ENCODE measurements at regions not wholly inside any gene's neighbourhood (a gene's known extent, or its start where the extent isn't known, plus 50 kb on each side); places are given as distances from the start of the nearest gene placed in this dataset.
"Not testable (repeated sequence)": the region's sequence is repeated elsewhere in the genome, so short reads cannot be mapped to it uniquely, and the experiment has no call there.

DNA sequence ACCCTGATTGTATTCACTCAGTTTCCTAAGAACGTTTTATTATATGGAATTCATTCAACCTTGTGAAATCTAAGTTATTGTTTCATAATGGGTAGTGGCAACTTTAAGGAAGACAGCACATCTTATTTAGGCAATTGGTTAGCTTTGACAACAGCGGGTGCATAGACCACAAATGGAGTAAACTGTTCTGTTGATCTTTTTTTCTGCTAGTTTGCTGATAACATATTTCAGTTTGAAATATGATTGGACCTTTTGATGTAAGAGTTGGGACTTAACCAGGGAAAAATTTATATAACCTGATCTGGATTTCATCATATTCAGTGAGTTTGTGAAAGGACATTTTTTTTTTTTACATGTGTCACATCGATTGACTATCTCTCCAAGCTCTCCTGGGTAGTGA is 151.7 kb downstream of the HLX start:
- Histone ChIP-seq H3K4me1 (peaks cover 8% of the 10 kb centered on the region), H3K36me3 (no peaks in the 10 kb centered on the region), H3K27ac (no peak overlapping the region), H3K27me3 (no peaks in the 10 kb centered on the region), H3K9me3 (replicated peaks) (no peaks in the 10 kb centered on the region; the same call in 1 of the 2 replicates), H3K4me3 (no peak overlapping the region)
- no peak for DNase-seq

DNA sequence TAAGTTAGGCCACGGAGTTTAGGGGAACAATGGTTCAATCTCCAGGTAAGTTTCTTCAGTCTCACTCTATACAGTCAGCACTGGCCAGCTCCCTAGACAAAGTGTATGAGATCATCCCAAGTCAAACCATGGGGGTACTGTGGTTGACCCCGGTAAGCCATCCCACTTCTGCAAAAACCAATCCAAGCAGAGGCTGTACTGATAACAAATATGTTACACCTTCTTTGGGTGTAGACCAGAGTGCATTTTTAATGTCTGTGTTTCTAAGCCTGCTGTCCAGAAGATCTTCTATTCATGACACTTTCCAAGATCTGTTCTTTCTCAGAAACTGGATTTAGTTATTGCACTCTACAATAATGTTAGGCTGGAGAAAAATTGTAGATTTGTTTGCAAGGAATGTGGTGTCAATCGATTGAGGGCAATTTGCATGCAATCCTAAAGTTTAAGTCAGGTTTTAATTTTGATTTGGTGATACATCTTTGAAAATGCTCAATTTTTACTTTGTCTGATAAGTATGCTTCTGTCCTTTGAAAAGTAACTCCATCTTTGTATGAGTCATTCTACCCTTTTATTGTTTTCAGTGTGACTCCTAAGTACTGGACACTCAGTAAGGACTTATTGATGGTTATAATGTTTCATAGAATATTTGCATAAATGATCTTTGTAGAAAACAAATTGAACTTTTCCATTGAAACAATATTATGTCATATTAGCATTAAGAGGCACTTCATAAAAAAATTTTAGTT is 152.4 kb downstream of the HLX start:
- Histone ChIP-seq H3K4me3 (no peak overlapping the region), H3K4me1 (peaks cover 12% of the 10 kb centered on the region), H3K27ac (no peak overlapping the region), H3K27me3 (no peaks in the 10 kb centered on the region), H3K36me3 (no peaks in the 10 kb centered on the region), H3K9me3 (replicated peaks) (no peaks in the 10 kb centered on the region)
- DNase-seq = no peak

DNA sequence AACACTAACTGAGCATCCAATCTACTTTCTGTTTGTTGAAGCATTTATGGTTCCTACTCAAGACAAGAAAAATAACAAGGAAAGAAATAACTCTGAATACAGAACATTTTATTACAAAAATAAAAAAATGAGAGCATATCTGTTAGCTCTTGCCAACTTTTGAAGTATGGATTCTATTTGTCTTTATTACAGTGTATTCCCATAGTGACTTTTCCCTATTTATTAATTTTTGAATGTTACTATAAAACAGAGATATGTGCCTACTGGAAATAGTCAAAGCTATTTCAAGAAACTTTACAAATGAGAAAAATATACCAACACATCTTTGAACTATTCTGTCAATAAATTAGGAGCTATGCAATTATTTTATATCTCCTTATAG is 153.0 kb downstream of the HLX start:
- H3K4me1 ChIP-seq = peaks cover 12% of the 10 kb centered on the region
- H3K9me3 ChIP-seq (replicated peaks) = no peaks in the 10 kb centered on the region
- H3K27ac ChIP-seq = no peak overlapping the region
- H3K4me3 ChIP-seq = no peak overlapping the region
- no peaks in the 10 kb centered on the region for H3K36me3 ChIP-seq
- no peaks in the 10 kb centered on the region for H3K27me3 ChIP-seq
- DNase-seq = no peak

DNA sequence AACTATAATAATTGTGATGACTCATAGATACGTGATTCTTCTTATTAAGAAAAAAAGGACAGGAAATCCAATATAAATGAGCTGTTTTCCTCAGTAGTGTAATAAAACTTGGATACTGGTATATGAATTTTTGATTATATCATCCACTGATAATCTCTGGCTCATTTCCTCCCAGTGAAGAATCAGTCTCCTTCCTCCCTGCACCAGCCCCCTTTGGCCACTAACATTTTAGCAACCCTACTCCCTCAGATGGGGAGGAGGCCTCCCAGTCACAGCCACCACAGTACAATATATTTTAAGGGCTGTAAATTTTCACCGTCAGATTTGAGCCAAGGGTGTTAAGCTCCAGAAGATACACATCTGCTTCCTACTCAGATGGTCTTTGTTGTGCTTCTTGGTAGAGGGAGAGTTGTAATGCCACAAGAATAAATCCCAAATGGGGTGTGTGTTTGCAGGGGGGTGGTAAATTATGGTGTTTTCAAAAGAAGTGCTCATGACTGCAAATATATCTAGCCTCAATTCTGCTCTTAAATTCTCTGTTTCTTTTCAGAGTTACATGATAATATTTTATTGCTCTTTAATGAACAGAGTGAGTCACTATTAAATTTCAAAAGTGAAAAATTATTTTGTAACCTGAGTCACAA is 153.5 kb downstream of the HLX start:
- peak in 1 of 2 experiments; percentile 17 for DNase-seq
- H3K27me3 ChIP-seq = no peaks in the 10 kb centered on the region
- H3K27ac ChIP-seq = no peak overlapping the region

DNA sequence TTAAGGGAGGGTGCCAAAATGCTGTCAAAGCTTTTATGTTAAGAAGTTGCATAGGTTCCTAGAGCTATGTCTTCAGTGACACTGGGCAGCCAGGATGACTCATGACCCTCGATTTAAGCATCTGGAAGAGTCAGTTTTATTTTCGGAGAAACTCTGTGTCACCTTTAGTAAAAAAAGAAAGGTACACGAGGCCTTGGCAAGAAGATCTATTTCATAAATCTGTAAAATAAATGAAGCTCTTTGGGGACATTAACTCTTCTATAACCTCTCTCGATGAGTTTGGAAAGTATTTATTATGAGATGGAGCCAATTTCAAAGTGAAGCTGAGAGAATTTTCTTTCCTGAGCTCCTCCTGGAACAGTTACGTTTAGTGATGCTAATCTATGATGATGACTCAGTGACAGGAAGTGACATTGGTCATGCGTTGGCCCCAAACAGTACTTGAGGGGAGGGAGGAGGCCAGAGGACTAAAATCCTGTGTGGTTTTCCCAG is 156.5 kb downstream of the HLX start:
- Histone ChIP-seq H3K27ac (peak overlapping the region; percentile 32), H3K9me3 (replicated peaks) (no peaks in the 10 kb centered on the region), H3K27me3 (no peaks in the 10 kb centered on the region), H3K36me3 (no peaks in the 10 kb centered on the region), H3K4me3 (no peak overlapping the region), H3K4me1 (peaks cover 12% of the 10 kb centered on the region)
- peak; percentile 46 to 56 for DNase-seq

More for the DNA sequence above, 153.5 kb downstream of the HLX start:
- Histone ChIP-seq H3K4me3 (no peak overlapping the region), H3K36me3 (no peaks in the 10 kb centered on the region), H3K4me1 (peaks cover 12% of the 10 kb centered on the region), H3K9me3 (replicated peaks) (no peaks in the 10 kb centered on the region)

DNA sequence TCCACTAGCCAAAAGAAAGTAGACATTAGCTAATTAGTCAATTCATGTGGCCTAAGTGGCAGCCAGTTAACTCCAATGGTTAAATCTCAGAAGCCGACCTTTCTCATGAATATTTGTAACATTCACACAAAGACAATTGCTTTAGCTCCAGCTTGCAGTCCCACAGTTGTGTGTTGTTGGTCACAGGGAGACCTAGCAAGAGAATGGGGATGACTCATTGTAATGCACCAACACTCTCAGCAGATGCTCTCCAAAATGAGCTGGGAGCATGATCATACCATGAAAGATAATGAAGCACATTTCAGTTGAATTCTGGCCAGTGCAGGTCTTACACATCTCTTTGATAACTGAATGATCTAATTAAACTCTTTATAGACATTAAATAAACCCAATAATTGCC is 160.4 kb downstream of the HLX start:
- no peak overlapping the region for H3K27ac ChIP-seq
- H3K4me3 ChIP-seq = no peak overlapping the region
- no peaks in the 10 kb centered on the region for H3K36me3 ChIP-seq
- H3K4me1 ChIP-seq = peaks cover 12% of the 10 kb centered on the region
- peak in 1 of 2 experiments; percentile 19 for DNase-seq
- H3K9me3 ChIP-seq (replicated peaks) = no peaks in the 10 kb centered on the region
- H3K27me3 ChIP-seq = no peaks in the 10 kb centered on the region

DNA sequence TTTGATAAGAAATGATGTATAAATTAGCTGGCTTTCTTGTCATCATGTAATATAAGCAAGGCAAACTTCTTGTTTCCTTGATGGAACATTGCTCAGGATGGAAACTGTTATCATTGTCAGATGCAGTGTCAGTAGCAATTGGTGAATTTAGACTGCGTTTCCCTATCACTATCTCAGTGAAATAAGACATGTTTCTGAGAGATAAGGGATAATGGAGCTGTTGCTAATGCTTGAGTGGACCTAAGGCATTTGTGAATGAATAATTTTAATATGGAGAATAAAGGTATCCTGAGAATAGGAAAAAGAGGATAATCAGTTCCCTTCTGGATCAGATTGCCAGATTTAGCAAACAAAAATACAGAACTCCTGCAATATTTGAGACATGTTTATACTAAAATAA is 160.9 kb downstream of the HLX start:
- Histone ChIP-seq H3K27ac (no peak overlapping the region), H3K27me3 (no peaks in the 10 kb centered on the region), H3K9me3 (replicated peaks) (no peaks in the 10 kb centered on the region), H3K4me1 (peaks cover 12% of the 10 kb centered on the region), H3K4me3 (no peak overlapping the region), H3K36me3 (no peaks in the 10 kb centered on the region)
- no peak for DNase-seq

DNA sequence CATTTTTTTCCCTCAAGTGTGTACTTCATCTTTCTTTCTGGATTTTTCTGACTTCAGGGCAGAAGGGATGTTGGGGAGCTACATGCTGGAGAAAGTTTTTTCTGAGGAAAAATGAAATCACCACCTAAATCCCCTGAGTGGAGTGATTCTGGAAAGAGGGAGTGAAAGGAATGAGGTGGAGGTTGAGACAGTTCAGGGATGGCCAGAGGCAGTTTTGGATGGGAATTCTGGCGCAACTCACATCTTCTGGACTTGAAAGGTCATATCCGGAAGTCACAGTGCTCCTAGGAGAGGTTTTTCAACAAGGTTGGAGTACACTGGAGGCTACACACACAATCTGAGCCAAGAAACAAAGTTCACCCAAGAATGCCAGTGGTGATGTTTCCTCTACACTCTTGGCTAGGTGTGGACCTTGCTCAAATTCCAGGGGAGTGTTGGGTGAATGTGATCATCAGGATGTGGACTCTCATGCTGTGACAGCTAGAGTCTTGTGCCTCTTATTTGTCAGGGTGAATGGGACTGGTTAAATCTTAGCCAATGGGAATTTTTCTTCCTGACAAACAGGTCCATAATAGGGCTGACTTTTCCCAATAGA is 161.5 kb downstream of the HLX start:
- H3K4me1 ChIP-seq = peaks cover 9% of the 10 kb centered on the region; the same call in 1 of the 2 replicates
- H3K27ac ChIP-seq = no peak overlapping the region

DNA sequence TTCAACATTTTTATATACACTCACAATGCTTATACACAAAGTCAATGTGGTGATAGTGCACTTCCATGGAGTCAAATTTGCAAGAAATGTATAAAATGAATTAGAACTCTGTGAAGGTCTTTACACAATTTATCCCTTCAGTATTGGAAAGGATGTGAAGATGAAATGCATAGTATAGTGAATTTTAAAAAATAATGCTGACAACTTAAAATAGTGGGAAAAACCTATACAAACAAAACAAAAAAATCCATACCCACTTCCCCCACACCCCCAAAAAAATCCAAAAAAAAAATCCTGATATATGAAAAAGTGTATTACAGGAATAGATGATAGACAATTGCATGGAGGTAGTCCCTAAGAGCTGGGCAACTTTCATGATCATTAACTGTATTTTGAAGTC is 165.3 kb downstream of the HLX start:
- H3K27me3 ChIP-seq = no peaks in the 10 kb centered on the region; the same call in 1 of the 2 replicates
- H3K27ac ChIP-seq = no peak overlapping the region
- no peaks in the 10 kb centered on the region for H3K36me3 ChIP-seq
- 0 out of 2 replicates have a peak, but pooled peaks cover under 1% of the 10 kb centered on the region for H3K9me3 ChIP-seq (replicated peaks)
- H3K4me3 ChIP-seq = no peak overlapping the region
- no peak for DNase-seq
- 0 out of 2 replicates have a peak, but pooled peaks cover 3% of the 10 kb centered on the region for H3K4me1 ChIP-seq

More for the DNA sequence above, 161.5 kb downstream of the HLX start:
- H3K9me3 ChIP-seq (replicated peaks) = no peaks in the 10 kb centered on the region
- no peak for DNase-seq
- H3K27me3 ChIP-seq = no peaks in the 10 kb centered on the region
- no peaks in the 10 kb centered on the region for H3K36me3 ChIP-seq
- no peak overlapping the region for H3K4me3 ChIP-seq

DNA sequence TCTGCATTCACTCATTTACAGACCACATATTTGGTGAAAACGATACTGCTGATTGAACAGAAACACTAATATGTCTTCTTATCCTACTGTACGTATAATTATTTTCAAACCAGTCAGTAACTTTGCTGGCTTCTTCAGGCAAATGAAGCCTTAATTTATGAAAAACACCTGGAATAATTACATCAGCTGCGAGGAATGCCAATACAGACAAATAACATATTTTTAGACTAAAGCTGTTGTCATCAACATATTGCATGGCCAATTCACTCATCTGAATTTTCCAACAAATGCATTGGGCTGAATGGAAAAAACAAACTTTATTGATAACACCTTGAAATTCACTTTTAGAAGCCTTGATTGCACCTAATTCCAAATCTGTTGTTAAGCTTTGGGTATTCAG is 165.9 kb downstream of the HLX start:
- 0 out of 2 replicates have a peak, but pooled peaks cover 3% of the 10 kb centered on the region for H3K4me1 ChIP-seq
- H3K4me3 ChIP-seq = no peak overlapping the region
- no peak overlapping the region for H3K27ac ChIP-seq
- H3K36me3 ChIP-seq = no peaks in the 10 kb centered on the region
- H3K27me3 ChIP-seq = no peaks in the 10 kb centered on the region; the same call in 1 of the 2 replicates
- 0 out of 2 replicates have a peak, but pooled peaks cover 4% of the 10 kb centered on the region for H3K9me3 ChIP-seq (replicated peaks)
- DNase-seq = no peak

DNA sequence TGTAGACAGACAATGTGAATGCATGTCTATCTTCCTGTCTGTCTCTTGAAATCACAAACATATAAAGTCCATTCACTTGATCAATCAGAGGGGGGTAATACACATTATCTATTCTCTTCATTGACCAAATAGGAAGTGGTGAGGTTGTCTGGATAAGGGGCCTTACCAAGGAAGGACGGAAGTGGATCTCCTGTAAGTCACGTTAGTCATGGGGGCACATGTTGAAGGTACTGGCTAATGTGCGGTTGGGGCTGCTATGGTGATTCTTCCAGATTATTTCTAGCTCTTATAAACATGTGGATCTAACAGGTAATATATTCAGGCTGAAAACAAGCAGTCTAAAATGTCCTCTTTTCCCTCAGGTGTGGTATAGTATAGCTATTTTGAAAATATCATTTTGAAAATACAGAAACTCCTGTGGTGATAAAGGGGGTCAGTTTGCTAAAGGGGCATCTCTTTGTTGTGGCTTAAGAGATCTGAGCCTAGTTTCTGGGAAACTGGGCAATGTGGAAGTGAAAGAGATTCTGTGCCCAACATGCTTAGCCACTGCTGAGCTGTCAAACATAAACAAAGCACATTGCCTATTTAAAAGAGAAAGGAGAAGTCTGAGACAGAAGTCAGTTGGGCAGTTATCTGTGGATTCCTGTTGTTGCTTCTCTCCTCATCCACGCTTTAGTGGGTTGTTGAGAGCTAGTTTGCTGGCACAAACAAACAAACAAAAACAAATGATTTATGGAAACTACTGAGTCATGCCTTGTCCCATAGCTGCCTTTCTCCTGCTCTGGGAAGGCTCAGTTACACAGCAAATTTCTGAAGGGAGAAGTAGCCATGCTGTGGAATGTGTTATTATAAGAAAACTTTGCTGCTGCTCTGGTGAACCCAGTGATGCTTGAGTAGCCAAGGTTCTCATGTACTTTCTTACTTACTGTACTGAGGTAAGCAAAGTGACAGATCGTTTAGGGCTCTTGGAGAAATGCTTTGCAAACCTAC is 166.9 kb downstream of the HLX start:
- H3K4me3 ChIP-seq = no peak overlapping the region
- H3K27ac ChIP-seq = no peak overlapping the region
- no peaks in the 10 kb centered on the region for H3K36me3 ChIP-seq
- H3K9me3 ChIP-seq (replicated peaks) = 0 out of 2 replicates have a peak, but pooled peaks cover 4% of the 10 kb centered on the region
- DNase-seq = peak in 1 of 2 experiments; percentile 20
- 0 out of 2 replicates have a peak, but pooled peaks cover 3% of the 10 kb centered on the region for H3K4me1 ChIP-seq
- no peaks in the 10 kb centered on the region; the same call in 1 of the 2 replicates for H3K27me3 ChIP-seq

DNA sequence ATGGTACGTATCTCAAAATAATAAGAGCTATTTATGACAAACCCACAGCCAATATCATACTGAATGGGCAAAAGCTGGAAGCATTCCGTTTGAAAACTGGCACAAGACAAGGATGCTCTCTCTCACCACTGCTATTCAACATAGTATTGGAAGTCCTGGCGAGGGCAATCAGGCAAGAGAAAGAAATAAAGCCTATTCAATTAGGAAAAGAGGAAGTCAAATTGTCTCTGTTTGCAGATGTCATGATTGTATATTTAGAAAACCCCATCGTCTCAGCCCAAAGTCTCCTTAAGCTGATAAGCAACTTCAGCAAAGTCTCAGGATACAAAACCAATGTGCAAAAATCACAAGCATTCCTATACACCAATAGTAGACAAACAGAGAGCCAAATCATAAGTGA is 172.1 kb downstream of the HLX start:
- H3K27ac ChIP-seq; H3K36me3 ChIP-seq; H3K4me1 ChIP-seq; H3K9me3 ChIP-seq (replicated peaks); H3K27me3 ChIP-seq; H3K4me3 ChIP-seq; DNase-seq: not testable (repeated sequence)

DNA sequence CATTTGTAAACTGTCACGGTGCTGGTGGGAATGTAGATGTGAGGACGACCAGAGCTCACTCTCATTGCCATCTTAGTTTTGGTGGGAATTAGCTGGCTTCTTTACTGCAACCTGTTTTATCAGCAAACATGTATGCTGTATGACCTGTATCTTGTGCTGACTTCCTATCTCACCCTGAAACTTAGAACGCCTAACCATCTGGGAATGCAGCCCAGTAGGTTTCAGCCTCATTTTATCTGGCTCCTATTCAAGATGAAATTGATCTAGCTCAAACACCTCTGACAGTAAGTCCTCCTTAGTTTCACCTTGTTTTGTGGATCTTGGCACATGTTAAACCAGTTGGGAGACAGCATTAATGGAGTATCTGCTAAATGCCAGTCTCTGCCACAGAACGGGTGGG is 174.6 kb downstream of the HLX start:
- Histone ChIP-seq H3K9me3 (replicated peaks) (0 out of 2 replicates have a peak, but pooled peaks cover 4% of the 10 kb centered on the region), H3K4me1 (no peaks in the 10 kb centered on the region), H3K36me3 (no peaks in the 10 kb centered on the region), H3K27ac (no peak overlapping the region), H3K4me3 (no peak overlapping the region), H3K27me3 (no peaks in the 10 kb centered on the region)
- no peak for DNase-seq

DNA sequence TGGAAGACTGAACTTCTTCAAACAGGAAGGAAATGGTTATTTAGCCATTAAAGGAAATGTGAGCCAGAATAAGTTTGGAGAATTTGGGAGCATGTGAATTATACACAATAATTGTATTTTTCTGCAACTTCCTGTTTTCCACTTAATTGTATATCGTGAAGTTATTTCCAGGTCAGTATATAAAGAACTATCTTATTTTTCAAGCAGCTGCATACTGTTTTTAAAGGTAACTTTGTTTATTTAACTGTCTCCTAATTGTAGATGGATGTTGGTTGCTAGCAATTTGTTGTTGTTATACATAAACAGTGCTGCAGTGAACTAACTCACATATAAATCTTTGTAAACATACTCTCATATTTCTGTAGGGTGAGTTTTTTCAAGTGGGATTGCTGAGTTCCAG is 180.3 kb downstream of the HLX start:
- Histone ChIP-seq H3K27me3 (no peaks in the 10 kb centered on the region), H3K4me1 (no peaks in the 10 kb centered on the region), H3K36me3 (no peaks in the 10 kb centered on the region), H3K27ac (no peak overlapping the region), H3K9me3 (replicated peaks) (no peaks in the 10 kb centered on the region), H3K4me3 (no peak overlapping the region)
- DNase-seq = no peak
